ENCODE measurements at regions not wholly inside any gene's neighbourhood (a gene's known extent, or its start where the extent isn't known, plus 50 kb on each side); places are given as distances from the start of the nearest gene placed in this dataset.
"Not testable (repeated sequence)": the region's sequence is repeated elsewhere in the genome, so short reads cannot be mapped to it uniquely, and the experiment has no call there.

DNA sequence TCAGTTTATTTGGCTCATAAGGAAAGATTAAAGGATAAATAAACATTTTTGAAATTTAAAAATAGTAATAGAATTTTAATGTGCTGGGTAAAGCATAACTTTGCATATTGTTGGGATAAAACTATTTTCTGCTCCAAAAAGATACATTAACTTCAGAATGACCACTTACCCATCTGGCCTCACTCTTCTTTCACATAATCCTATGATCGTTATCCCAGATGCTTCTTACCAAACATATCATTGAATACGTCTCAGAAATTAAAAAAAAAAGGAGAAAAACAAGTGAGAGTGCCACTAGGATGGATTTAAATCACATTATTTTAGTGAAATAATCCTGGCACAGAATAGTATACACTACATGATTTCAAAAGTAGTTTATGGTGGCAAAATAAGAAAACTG lies 677.5 kb upstream of the ZWINT start:
- no peaks in the 10 kb centered on the region for H3F3A ChIP-seq (replicated peaks; ENCODE audit: insufficient read depth)
- no peaks in the 10 kb centered on the region for H3K9me3 ChIP-seq
- H3K36me3 ChIP-seq (replicated peaks in 1 of 2; ENCODE audit: control insufficient read depth in 1 of 2, insufficient read depth in 2 of 2, low read length in 1 of 2): no peaks in the 10 kb centered on the region
- 5% methylated on average over 2 of the region's 2 CpGs for WGBS (ENCODE audit: low lambda C conversion rate)
- TF ChIP-seq, protein P1, sequence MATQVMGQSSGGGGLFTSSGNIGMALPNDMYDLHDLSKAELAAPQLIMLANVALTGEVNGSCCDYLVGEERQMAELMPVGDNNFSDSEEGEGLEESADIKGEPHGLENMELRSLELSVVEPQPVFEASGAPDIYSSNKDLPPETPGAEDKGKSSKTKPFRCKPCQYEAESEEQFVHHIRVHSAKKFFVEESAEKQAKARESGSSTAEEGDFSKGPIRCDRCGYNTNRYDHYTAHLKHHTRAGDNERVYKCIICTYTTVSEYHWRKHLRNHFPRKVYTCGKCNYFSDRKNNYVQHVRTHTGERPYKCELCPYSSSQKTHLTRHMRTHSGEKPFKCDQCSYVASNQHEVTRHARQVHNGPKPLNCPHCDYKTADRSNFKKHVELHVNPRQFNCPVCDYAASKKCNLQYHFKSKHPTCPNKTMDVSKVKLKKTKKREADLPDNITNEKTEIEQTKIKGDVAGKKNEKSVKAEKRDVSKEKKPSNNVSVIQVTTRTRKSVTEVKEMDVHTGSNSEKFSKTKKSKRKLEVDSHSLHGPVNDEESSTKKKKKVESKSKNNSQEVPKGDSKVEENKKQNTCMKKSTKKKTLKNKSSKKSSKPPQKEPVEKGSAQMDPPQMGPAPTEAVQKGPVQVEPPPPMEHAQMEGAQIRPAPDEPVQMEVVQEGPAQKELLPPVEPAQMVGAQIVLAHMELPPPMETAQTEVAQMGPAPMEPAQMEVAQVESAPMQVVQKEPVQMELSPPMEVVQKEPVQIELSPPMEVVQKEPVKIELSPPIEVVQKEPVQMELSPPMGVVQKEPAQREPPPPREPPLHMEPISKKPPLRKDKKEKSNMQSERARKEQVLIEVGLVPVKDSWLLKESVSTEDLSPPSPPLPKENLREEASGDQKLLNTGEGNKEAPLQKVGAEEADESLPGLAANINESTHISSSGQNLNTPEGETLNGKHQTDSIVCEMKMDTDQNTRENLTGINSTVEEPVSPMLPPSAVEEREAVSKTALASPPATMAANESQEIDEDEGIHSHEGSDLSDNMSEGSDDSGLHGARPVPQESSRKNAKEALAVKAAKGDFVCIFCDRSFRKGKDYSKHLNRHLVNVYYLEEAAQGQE (IDR thresholded peaks at IDR 0.05; ENCODE audit: low read depth, low read length): no peak
- ChIA-PET CTCF (no interaction called here), POLR2A (no interaction called here)
- no peaks in the 10 kb centered on the region for H3K4me1 ChIP-seq (ENCODE audit: control insufficient read depth in 1 of 2, insufficient read depth in 2 of 2, low read depth in 1 of 2, low read length in 1 of 2)
- no peak overlapping the region for H3K4me2 ChIP-seq
- no peak overlapping the region for H3K4me3 ChIP-seq (ENCODE audit: low read depth in 2 of 2, low read length in 1 of 2)
- H4K20me1 ChIP-seq (ENCODE audit: insufficient read depth): no peaks in the 10 kb centered on the region
- H2AFZ ChIP-seq (ENCODE audit: low read depth): no peak overlapping the region
- H3K9ac ChIP-seq: no peak overlapping the region
- no peak for DNase-seq
- no peaks in the 10 kb centered on the region for H3K27me3 ChIP-seq (ENCODE audit: insufficient read depth)
- no peak overlapping the region for H3K27ac ChIP-seq (ENCODE audit: low read depth in 2 of 2, low read length in 1 of 2)
- no peaks in the 10 kb centered on the region for H3K79me2 ChIP-seq (ENCODE audit: insufficient read depth)
- H3K9me2 ChIP-seq: no peaks in the 10 kb centered on the region

DNA sequence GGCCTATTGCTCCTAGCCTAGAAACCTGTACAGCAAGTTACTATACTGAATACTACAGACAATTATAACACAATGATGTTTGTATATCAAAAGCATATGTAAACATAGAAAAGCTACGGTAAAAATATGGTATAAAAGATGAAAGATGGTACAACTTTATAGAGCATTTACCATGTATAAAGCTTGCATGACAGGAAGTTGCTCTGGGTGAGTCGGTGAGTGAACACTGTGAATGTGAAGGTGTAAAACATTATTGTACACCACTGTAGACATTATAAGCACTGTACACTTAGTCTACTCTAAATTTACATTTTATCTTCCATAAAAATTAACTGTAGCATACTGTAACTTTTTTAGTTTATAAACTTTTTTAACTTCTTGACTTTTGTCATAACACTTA lies 674.3 kb upstream of the ZWINT start:
- no peak overlapping the region for H3K27ac ChIP-seq (ENCODE audit: low read depth in 2 of 2, low read length in 1 of 2)
- DNase-seq: no peak
- H3K9ac ChIP-seq: no peak overlapping the region
- H4K20me1 ChIP-seq (ENCODE audit: insufficient read depth): no peaks in the 10 kb centered on the region
- H3K9me3 ChIP-seq: no peaks in the 10 kb centered on the region
- H3K27me3 ChIP-seq (ENCODE audit: insufficient read depth): no peaks in the 10 kb centered on the region
- TF ChIP-seq NFIC (IDR thresholded peaks at IDR 0.05; ENCODE audit: borderline replicate concordance) (no peak), EZH2phosphoT487 (IDR thresholded peaks at IDR 0.05; ENCODE audit: borderline replicate concordance, low read depth) (no peak), GABPA (IDR thresholded peaks at IDR 0.05; ENCODE audit: low read depth) (no peak), MEF2A (IDR thresholded peaks at IDR 0.05; ENCODE audit: borderline replicate concordance, low read depth) (no peak)
- TF ChIP-seq, protein P2, sequence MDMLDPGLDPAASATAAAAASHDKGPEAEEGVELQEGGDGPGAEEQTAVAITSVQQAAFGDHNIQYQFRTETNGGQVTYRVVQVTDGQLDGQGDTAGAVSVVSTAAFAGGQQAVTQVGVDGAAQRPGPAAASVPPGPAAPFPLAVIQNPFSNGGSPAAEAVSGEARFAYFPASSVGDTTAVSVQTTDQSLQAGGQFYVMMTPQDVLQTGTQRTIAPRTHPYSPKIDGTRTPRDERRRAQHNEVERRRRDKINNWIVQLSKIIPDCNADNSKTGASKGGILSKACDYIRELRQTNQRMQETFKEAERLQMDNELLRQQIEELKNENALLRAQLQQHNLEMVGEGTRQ (IDR thresholded peaks at IDR 0.05; ENCODE audit: borderline replicate concordance, low read depth, low read length): no peak
- no peaks in the 10 kb centered on the region for H3F3A ChIP-seq (replicated peaks; ENCODE audit: insufficient read depth)
- H3K9me2 ChIP-seq: no peaks in the 10 kb centered on the region
- ChIA-PET POLR2A (no interaction called here), CTCF (interaction anchor here (1.1 to 1.5 kb wide), 3 partner anchors 13 to 72 kb away, joined by 3 to 4 read pairs (median 3); no protein-coding TSS in a partner anchor)
- no peaks in the 10 kb centered on the region for H3K36me3 ChIP-seq (replicated peaks in 1 of 2; ENCODE audit: control insufficient read depth in 1 of 2, insufficient read depth in 2 of 2, low read length in 1 of 2)
- H3K4me2 ChIP-seq: no peak overlapping the region
- no peaks in the 10 kb centered on the region for H3K79me2 ChIP-seq (ENCODE audit: insufficient read depth)
- no peaks in the 10 kb centered on the region for H3K4me1 ChIP-seq (ENCODE audit: control insufficient read depth in 1 of 2, insufficient read depth in 2 of 2, low read depth in 1 of 2, low read length in 1 of 2)
- H2AFZ ChIP-seq (ENCODE audit: low read depth): no peak overlapping the region
- H3K4me3 ChIP-seq (ENCODE audit: low read depth in 2 of 2, low read length in 1 of 2): no peak overlapping the region
- 9% methylated on average over 2 of the region's 2 CpGs for WGBS (ENCODE audit: low lambda C conversion rate)

DNA sequence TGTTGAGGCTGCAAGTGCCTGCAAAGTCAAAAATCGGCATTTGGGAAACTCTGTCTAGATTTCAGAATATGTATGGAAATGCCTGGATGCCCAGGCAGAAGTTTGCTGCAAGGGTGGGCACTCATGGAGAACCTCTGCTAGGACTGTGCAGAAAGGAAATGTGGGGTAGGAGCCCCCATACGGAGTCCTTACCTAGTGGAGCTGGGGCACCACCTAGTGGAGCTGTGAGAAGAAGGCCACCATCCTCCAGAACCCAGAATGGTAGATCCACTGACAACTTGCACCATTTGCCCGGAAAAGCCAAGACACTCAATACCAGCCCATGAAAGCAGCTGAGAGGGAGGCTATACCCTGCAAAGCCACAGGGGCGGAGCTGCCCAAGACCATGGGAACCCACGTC lies 671.2 kb upstream of the ZWINT start:
- H3K4me1 ChIP-seq (ENCODE audit: control insufficient read depth in 1 of 2, insufficient read depth in 2 of 2, low read depth in 1 of 2, low read length in 1 of 2); H3K9me3 ChIP-seq; H3F3A ChIP-seq (replicated peaks; ENCODE audit: insufficient read depth); H3K4me2 ChIP-seq; H3K9me2 ChIP-seq; POLR2A ChIA-PET; DNase-seq; H3K36me3 ChIP-seq (replicated peaks in 1 of 2; ENCODE audit: control insufficient read depth in 1 of 2, insufficient read depth in 2 of 2, low read length in 1 of 2); H3K9ac ChIP-seq; H2AFZ ChIP-seq (ENCODE audit: low read depth); H3K79me2 ChIP-seq (ENCODE audit: insufficient read depth); H3K4me3 ChIP-seq (ENCODE audit: low read depth in 2 of 2, low read length in 1 of 2); H3K27me3 ChIP-seq (ENCODE audit: insufficient read depth); H3K27ac ChIP-seq (ENCODE audit: low read depth in 2 of 2, low read length in 1 of 2); H4K20me1 ChIP-seq (ENCODE audit: insufficient read depth): not testable (repeated sequence)
- CTCF ChIA-PET: interaction anchor here (1.5 kb wide), 1 partner anchor 39 kb away, joined by 3 read pairs; no protein-coding TSS in a partner anchor
- 4% methylated on average over 5 of the region's 5 CpGs for WGBS (ENCODE audit: low lambda C conversion rate)
